ENCODE measurements at regions not wholly inside any gene's neighbourhood (a gene's known extent, or its start where the extent isn't known, plus 50 kb on each side); places are given as distances from the start of the nearest gene placed in this dataset.
"Not testable (repeated sequence)": the region's sequence is repeated elsewhere in the genome, so short reads cannot be mapped to it uniquely, and the experiment has no call there.

- no peak for DNase-seq (ENCODE audit: low read depth)
Measured at GRCh38 chrX:10965174-10965798, 145.8 kb upstream of the HCCS start.

GRCh38 chrX:10966057-10966456, 145.1 kb upstream of the HCCS start:
- DNase-seq (ENCODE audit: low read depth), result no peak

GRCh38 chrX:10971176-10971575, 140.0 kb upstream of the HCCS start:
- no peak for DNase-seq (ENCODE audit: low read depth)

GRCh38 chrX:10971759-10972158, 139.4 kb upstream of the HCCS start:
- no peak for DNase-seq (ENCODE audit: low read depth)

- peak; percentile 71 for DNase-seq (ENCODE audit: low read depth)
Measured at GRCh38 chrX:10972706-10973105, 138.4 kb upstream of the HCCS start.

GRCh38 chrX:10974920-10975319, 136.2 kb upstream of the HCCS start:
- DNase-seq (ENCODE audit: low read depth), result no peak

- DNase-seq (ENCODE audit: low read depth), result no peak
Measured at GRCh38 chrX:10979956-10980355, 131.2 kb upstream of the HCCS start.

GRCh38 chrX:10981506-10981905, 129.6 kb upstream of the HCCS start:
- DNase-seq (ENCODE audit: low read depth), result no peak

GRCh38 chrX:10983526-10983925, 127.6 kb upstream of the HCCS start:
- DNase-seq (ENCODE audit: low read depth), result no peak

GRCh38 chrX:10984213-10984612, 126.9 kb upstream of the HCCS start:
- no peak for DNase-seq (ENCODE audit: low read depth)

- no peak for DNase-seq (ENCODE audit: low read depth)
Measured at GRCh38 chrX:10986616-10987015, 124.5 kb upstream of the HCCS start.

- no peak for DNase-seq (ENCODE audit: low read depth)
Measured at GRCh38 chrX:10988653-10989052, 122.5 kb upstream of the HCCS start.

GRCh38 chrX:10989386-10989785, 121.7 kb upstream of the HCCS start:
- no peak for DNase-seq (ENCODE audit: low read depth)

- DNase-seq (ENCODE audit: low read depth), result no peak
Measured at GRCh38 chrX:10990418-10990817, 120.7 kb upstream of the HCCS start.

GRCh38 chrX:10990976-10991375, 120.2 kb upstream of the HCCS start:
- no peak for DNase-seq (ENCODE audit: low read depth)

- no peak for DNase-seq (ENCODE audit: low read depth)
Measured at GRCh38 chrX:10992110-10992509, 119.0 kb upstream of the HCCS start.

GRCh38 chrX:11007076-11007475, 104.1 kb upstream of the HCCS start:
- DNase-seq (ENCODE audit: low read depth), result not testable (repeated sequence)

- no peak for DNase-seq (ENCODE audit: low read depth)
Measured at GRCh38 chrX:11010476-11010875, 100.7 kb upstream of the HCCS start.

GRCh38 chrX:11016728-11017127, 94.4 kb upstream of the HCCS start:
- no peak for DNase-seq (ENCODE audit: low read depth)

- not testable (repeated sequence) for DNase-seq (ENCODE audit: low read depth)
Measured at GRCh38 chrX:11022588-11022987, 88.5 kb upstream of the HCCS start.

- peak; percentile 24 for DNase-seq (ENCODE audit: low read depth)
Measured at GRCh38 chrX:11039926-11040325, 71.2 kb upstream of the HCCS start.

GRCh38 chrX:11040405-11040804, 70.7 kb upstream of the HCCS start:
- DNase-seq (ENCODE audit: low read depth), result no peak

GRCh38 chrX:11040996-11041395, 70.1 kb upstream of the HCCS start:
- DNase-seq (ENCODE audit: low read depth), result no peak

- no peak for DNase-seq (ENCODE audit: low read depth)
Measured at GRCh38 chrX:11050013-11050412, 61.1 kb upstream of the HCCS start.

Data from forelimb muscle (tissue), 1 donor.